Panc1 (cell line): ENCODE measurements at regions not wholly inside any gene's neighbourhood (a gene's known extent, or its start where the extent isn't known, plus 50 kb on each side); places are given as distances from the start of the nearest gene placed in this dataset.

Source experiments
- CTCF ChIP-seq: fragments of 450-650 bp; IDR thresholded peaks from 2 replicates; pipeline ENCODE4 v1.5.1; 2017; ENCODE audit warnings: mild to moderate bottlenecking
- POLR2AphosphoS5 ChIP-seq: IDR thresholded peaks from 2 replicates; pipeline ENCODE4 v1.6.1; 2012; ENCODE audit warnings: mild to moderate bottlenecking, low read depth, low read length, moderate library complexity
- SIN3A ChIP-seq: IDR thresholded peaks from 2 replicates; pipeline ENCODE4 v1.6.1; 2012; ENCODE audit warnings: low read depth, mild to moderate bottlenecking, low read length, moderate library complexity, borderline replicate concordance; ENCODE audit not compliant: insufficient read depth
- TF ChIP-seq, protein P1 (sequence below), 2 experiments: IDR thresholded peaks; 2 replicates each; pipeline ENCODE4 v1.6.1; 2011 to 2012; ENCODE audit warnings: low read depth in 2 of 2, control low read depth in 1 of 2, low read length in 1 of 2, mild to moderate bottlenecking in 1 of 2, moderate library complexity in 1 of 2; ENCODE audit not compliant: insufficient read depth in 1 of 2

DNA sequence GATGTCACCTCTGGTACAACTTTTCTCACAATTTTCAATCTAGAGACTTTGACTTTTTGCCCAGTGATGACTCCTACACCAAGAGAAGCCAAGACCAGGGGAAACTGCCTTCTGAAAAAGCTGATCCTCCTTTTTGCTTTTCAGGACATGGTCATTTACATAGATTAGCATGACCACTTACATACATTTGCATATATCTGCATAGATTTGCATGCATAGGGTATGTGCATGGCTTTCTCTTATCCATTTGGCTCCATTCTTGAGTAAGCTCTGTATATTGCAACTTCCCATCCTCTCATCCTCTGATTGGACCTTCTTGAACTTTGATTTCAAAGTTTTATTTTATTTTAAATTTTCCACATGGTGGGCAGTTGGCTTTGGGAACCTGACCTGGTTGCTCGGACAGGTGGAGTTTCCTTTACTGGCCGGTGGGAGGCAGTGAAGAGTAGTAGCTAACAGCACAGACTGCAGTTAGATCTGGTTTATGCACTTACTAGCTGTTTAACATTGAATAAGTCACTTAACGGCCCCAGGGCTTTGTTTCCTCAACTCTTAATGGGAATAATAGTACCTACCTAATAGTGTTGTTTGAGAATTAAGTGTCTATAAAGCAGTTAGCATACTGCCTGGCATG lies 92.9 kb downstream of the GPR139 start:
- TF ChIP-seq CTCF (peak; percentile 81), POLR2AphosphoS5 (no peak), SIN3A (no peak)
- TF ChIP-seq, protein P1, sequence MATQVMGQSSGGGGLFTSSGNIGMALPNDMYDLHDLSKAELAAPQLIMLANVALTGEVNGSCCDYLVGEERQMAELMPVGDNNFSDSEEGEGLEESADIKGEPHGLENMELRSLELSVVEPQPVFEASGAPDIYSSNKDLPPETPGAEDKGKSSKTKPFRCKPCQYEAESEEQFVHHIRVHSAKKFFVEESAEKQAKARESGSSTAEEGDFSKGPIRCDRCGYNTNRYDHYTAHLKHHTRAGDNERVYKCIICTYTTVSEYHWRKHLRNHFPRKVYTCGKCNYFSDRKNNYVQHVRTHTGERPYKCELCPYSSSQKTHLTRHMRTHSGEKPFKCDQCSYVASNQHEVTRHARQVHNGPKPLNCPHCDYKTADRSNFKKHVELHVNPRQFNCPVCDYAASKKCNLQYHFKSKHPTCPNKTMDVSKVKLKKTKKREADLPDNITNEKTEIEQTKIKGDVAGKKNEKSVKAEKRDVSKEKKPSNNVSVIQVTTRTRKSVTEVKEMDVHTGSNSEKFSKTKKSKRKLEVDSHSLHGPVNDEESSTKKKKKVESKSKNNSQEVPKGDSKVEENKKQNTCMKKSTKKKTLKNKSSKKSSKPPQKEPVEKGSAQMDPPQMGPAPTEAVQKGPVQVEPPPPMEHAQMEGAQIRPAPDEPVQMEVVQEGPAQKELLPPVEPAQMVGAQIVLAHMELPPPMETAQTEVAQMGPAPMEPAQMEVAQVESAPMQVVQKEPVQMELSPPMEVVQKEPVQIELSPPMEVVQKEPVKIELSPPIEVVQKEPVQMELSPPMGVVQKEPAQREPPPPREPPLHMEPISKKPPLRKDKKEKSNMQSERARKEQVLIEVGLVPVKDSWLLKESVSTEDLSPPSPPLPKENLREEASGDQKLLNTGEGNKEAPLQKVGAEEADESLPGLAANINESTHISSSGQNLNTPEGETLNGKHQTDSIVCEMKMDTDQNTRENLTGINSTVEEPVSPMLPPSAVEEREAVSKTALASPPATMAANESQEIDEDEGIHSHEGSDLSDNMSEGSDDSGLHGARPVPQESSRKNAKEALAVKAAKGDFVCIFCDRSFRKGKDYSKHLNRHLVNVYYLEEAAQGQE (IDR thresholded peaks at IDR 0.05; ENCODE audit: insufficient read depth in 1 of 2, low read depth in 2 of 2, low read length in 1 of 2): no peak
